Progenitor cell of endocrine pancreas (in vitro differentiated cells): ENCODE measurements at regions not wholly inside any gene's neighbourhood (a gene's known extent, or its start where the extent isn't known, plus 50 kb on each side); places are given as distances from the start of the nearest gene placed in this dataset.
A peak's percentile ranks its signal among the peaks of the same experiment; 100 is the strongest.

Experiments used
- DNase-seq: peaks from one replicate; pipeline ENCODE4 v3.0.0; 2021; ENCODE audit warnings: low spot score; ENCODE audit not compliant: unreplicated experiment
- H3K27ac Mint-ChIP-seq: 2 replicates; pipeline ENCODE4 v1.8.0; 2021; ENCODE audit warnings: mild to moderate bottlenecking, moderate library complexity, mixed read lengths
- H3K27me3 Mint-ChIP-seq: 2 replicates; pipeline ENCODE4 v1.8.0; 2021; ENCODE audit warnings: mixed read lengths
- H3K36me3 Mint-ChIP-seq: 2 replicates; pipeline ENCODE4 v1.8.0; 2022; ENCODE audit warnings: mixed read lengths; ENCODE audit not compliant: insufficient read depth
- H3K4me1 Mint-ChIP-seq: 2 replicates; pipeline ENCODE4 v1.8.0; 2021; ENCODE audit warnings: low read depth, mixed read lengths
- H3K4me3 Mint-ChIP-seq: 2 replicates; pipeline ENCODE4 v1.8.0; 2021; ENCODE audit warnings: low read depth, mild to moderate bottlenecking, moderate library complexity, mixed read lengths
- H3K9me3 Mint-ChIP-seq: 2 replicates; pipeline ENCODE4 v1.8.0; 2021; ENCODE audit warnings: low read depth, mixed read lengths
- TF ChIP-seq, protein P1 (sequence below): fragments of 200-600 bp; sonication (generic); IDR thresholded peaks from one replicate; pipeline ENCODE4 v1.5.0; 2021; ENCODE audit warnings: antibody characterized with exemption, mild to moderate bottlenecking; ENCODE audit not compliant: unreplicated experiment

DNA sequence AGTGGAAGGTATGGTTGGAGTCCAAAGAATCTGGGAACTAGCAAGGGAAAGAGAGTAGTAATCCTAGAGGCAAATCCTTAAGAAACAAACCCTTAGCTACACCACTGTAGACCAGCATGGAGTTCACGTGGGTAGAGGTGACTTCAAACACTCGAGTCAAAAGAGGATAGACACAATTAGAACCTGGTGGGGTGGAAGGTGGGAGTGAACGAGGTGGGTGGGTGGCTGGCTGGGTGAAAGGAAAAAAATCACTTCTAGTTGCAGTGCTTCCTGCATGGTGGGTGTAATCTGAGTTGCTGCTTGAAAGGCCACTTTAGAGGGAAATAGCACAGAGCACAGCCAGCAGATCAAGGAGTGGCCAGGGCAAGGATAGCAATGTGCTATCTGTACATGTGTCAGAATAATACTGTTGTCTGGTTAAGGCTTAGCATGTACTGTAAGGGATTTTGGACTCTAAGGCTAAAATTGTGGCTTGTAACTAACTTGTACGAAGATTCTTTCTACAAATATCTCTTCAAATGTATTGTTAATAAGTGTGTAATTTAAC, 356.2 kb downstream of the GRIA2 start:
- Mint-ChIP-seq H3K4me3 (no peak overlapping the region), H3K27me3 (no peaks in the 10 kb centered on the region), H3K4me1 (peaks cover 7% of the 10 kb centered on the region), H3K27ac (peak overlapping the region; percentile 8), H3K9me3 (no peaks in the 10 kb centered on the region), H3K36me3 (no peaks in the 10 kb centered on the region)
- TF ChIP-seq, protein P1, sequence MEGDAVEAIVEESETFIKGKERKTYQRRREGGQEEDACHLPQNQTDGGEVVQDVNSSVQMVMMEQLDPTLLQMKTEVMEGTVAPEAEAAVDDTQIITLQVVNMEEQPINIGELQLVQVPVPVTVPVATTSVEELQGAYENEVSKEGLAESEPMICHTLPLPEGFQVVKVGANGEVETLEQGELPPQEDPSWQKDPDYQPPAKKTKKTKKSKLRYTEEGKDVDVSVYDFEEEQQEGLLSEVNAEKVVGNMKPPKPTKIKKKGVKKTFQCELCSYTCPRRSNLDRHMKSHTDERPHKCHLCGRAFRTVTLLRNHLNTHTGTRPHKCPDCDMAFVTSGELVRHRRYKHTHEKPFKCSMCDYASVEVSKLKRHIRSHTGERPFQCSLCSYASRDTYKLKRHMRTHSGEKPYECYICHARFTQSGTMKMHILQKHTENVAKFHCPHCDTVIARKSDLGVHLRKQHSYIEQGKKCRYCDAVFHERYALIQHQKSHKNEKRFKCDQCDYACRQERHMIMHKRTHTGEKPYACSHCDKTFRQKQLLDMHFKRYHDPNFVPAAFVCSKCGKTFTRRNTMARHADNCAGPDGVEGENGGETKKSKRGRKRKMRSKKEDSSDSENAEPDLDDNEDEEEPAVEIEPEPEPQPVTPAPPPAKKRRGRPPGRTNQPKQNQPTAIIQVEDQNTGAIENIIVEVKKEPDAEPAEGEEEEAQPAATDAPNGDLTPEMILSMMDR = no peak
- no peak for DNase-seq

DNA sequence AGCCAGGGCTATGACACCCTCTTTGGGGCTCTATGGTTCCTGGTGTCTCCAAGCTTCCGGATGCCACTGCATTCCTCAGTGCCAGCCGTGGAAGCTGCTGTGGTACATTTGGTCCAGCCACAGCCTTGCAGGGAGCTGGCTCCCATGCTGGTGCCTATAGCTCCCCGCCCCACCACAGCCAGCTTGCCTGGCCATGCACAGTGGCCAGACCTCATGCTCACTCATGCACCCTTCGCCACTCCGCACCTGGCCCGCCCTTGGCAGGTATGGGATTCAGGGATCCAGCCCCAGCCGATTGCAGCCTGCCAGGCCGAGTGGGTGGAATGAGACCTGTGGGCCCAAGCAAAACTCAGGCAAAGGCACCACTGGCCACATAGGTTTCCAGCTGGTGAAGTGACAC, 354.8 kb downstream of the GRIA2 start:
- Mint-ChIP-seq H3K27me3 (no peaks in the 10 kb centered on the region), H3K4me3 (no peak overlapping the region)

DNA sequence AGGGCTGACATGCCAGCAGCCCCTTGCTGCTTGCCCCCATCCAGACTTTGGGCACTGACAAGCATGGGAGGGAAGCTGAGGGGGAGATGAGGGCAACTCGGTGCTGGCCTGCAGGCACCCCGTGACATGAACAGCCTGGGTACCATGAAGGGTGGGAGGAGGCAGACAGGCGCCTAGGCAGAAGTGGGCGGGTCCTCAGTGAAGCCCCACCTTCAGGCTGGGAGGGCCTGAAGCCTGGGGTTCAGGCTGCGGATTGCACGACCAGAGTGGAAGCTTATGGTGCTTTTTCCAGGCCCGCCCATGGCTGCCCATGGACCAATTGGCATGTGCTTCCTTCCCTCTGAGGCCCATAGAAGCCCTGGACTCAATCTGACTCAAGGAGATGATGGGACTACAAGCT, 354.1 kb downstream of the GRIA2 start:
- no peak for DNase-seq
- H3K27ac Mint-ChIP-seq = no peak overlapping the region
- H3K4me3 Mint-ChIP-seq = no peak overlapping the region
- TF ChIP-seq, protein P1 = no peak
- H3K4me1 Mint-ChIP-seq = peaks cover 7% of the 10 kb centered on the region
- no peaks in the 10 kb centered on the region for H3K9me3 Mint-ChIP-seq
- no peaks in the 10 kb centered on the region for H3K36me3 Mint-ChIP-seq
- no peaks in the 10 kb centered on the region for H3K27me3 Mint-ChIP-seq

More for the DNA sequence above, 354.8 kb downstream of the GRIA2 start:
- no peak for DNase-seq
- Mint-ChIP-seq H3K4me1 (peaks cover 7% of the 10 kb centered on the region), H3K27ac (no peak overlapping the region), H3K36me3 (no peaks in the 10 kb centered on the region), H3K9me3 (no peaks in the 10 kb centered on the region)
- TF ChIP-seq, protein P1 = no peak

DNA sequence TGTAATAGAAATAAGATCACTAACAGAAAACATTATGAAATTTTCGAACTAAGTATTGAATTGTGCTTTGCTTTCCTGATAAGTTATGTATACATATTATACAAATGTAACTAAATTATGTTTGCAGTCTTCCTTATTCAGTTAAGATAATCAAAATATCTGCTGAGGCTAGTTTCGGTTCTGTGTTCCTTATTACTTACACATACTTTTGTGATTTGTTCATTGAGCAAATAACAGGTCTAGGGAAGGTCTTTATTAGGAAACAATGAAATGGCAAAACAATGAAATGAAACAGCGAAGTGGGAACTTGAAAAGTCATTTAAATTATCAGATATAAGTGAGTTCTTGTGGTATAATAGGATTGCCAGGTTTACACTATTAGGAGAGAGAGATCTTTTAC, 352.4 kb downstream of the GRIA2 start:
- Mint-ChIP-seq H3K4me3 (no peak overlapping the region), H3K27me3 (no peaks in the 10 kb centered on the region), H3K4me1 (peaks cover 7% of the 10 kb centered on the region), H3K9me3 (no peaks in the 10 kb centered on the region), H3K36me3 (no peaks in the 10 kb centered on the region), H3K27ac (no peak overlapping the region)
- TF ChIP-seq, protein P1 = no peak
- no peak for DNase-seq

DNA sequence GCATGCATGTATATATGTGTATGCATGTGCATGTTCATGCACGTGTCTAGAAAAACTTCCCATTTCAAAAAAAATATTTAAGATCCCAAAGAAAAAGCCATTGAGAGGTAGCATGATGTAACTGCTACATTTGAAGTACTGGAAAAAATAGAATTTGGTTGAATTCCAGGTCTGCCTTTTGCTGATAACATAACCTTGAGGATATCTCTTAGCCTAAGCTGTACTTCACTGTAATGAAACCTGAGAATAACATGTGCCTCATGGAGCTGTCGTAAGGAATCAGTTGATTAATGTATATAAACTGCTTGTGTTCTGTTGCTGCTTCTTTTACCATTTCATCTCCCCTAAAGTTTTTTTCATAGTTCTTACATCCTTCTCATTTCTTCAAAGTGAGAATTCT, 351.8 kb downstream of the GRIA2 start:
- TF ChIP-seq, protein P1 = no peak
- Mint-ChIP-seq H3K36me3 (no peaks in the 10 kb centered on the region), H3K4me1 (peaks cover 7% of the 10 kb centered on the region), H3K27ac (no peak overlapping the region), H3K4me3 (no peak overlapping the region), H3K9me3 (no peaks in the 10 kb centered on the region), H3K27me3 (no peaks in the 10 kb centered on the region)
- no peak for DNase-seq
